SIG-M5 (cell line): ENCODE measurements at regions not wholly inside any gene's neighbourhood (a gene's known extent, or its start where the extent isn't known, plus 50 kb on each side); places are given as distances from the start of the nearest gene placed in this dataset.
"Not testable (repeated sequence)": the region's sequence is repeated elsewhere in the genome, so short reads cannot be mapped to it uniquely, and the experiment has no call there.

Experiments used
- DNase-seq: peaks from one replicate; lab custom pipeline; 2025; lab: John Stamatoyannopoulos, UW

DNA sequence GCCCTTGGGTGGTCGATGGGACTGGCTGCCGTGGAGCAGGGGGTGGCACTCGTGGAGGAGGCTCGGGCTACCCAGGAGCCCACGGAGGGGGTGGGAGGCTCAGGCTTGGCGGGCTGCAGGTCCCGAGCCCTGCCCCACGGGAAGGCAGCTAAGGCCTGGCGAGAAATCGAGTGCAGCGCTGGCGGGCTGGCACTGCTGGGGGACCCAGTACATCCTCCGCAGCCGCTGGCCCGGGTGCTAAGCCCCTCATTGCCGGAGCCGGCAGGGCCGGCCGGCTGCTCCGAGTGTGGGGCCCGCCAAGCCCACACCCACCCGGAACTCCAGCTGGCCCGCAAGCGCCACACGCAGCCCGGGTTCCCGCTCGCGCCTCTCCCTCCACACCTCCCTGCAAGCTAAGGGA lies 435.6 kb downstream of the RWDD3 start:
- not testable (repeated sequence) for DNase-seq

DNA sequence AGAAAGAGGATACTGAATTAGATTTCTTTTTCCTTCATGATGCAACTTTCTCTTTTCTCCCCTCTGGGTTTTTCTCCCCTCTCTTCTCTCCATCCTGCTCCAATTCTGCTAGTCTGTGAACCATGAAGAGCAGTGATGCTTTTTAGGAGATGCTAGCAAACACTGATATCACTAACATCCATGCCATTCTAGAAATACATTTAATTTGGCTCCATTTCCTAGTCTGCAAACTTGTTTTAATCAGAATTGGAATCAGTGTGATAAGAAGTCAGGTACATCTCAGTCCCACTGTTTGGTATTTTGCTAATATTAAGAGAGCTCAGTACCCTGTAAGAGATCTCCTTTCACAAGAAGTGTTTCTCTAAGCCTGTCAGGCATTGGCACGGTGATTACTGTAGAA lies 437.1 kb downstream of the RWDD3 start:
- no peak for DNase-seq

DNA sequence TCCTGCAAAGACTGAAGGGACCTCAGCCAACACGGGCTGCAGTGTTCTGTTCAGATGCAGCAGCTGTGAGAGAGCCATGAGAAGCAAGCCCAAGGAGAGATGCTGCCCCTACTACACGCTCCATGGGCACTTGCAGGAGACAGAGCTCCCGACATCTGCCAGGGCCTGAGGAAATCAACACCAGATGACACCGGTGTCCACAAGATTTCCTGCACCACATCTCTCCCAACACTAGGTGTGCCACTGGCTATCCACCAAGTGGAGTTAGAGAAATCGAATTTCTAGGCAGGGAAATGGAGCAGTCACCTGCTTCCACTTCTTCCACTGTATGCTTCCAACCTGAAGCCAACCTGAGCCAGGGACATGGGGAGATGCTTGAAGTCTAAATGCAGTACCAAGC lies 445.3 kb downstream of the RWDD3 start:
- DNase-seq = no peak

DNA sequence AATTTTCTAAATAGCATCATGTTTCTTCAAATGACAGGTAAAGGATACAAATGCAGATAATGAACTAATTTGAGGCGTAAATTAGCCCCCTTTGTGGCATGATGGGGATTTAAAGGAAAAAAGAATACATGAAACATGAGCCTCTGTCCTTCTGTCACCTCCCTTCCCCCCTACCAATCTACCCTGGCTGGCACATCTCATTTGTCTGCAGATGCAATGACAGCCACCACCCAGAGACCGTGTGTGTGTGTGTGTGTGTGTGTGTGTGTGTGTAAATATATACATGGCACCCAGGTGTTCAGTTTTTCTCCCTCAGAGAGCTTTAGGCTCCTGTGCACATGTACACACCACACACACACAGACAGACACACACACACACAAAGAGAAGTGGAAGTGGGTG lies 451.1 kb downstream of the RWDD3 start:
- DNase-seq = no peak

DNA sequence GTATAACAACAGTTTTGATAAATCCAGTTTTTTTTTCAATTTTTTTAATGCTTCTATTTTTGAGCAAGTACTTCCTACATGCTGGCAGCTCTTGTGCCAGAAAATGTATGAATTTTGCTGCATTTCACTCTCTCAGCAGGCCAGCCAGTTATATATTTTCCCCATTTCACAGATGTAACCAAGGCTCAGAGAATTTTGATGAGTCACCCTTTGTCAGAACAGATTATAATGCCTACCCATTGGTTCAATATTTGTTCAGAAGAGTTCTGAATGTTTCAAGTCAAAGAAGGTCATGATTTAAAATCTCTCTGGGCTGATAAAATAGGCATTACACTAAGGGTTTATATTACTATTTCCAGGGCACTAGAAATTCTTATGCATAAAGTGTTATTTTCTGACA lies 452.2 kb downstream of the RWDD3 start:
- DNase-seq = no peak

DNA sequence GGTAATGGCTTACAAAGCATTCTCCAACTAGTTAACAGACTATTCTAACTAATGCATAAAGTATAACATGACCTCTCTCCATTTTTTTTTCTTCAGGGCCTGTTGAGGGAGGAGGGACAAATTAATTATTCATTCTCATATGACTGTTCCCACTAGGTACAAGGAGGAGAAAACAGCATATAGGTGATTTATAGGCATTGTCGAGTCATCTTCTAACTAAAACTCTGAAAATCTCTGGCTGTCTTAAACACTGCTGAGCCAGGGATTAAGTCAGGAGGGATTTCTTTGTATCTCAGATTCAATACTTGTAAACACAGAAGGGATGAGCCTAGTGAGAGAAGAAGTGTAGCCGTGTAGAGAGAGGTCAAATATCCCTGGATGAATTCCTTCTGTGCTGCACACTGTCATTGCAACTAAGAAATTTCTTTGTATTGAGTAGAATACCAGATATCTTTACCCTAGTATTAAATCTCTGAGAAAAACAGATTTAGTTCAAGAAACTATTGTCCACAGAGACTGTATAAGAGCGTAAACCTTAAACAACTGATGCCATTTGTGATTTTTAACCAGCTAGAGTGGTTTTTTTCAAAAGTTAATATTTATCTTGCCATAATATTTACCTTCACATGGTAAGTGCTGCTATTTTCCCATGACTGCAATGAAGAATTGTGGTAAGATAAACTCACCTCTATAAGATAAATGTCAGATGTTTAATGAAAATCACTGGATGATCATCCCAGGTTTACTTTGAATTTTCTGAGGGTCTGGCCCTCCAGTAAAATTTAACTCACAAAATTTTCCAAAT lies 465.3 kb downstream of the RWDD3 start:
- DNase-seq = no peak

DNA sequence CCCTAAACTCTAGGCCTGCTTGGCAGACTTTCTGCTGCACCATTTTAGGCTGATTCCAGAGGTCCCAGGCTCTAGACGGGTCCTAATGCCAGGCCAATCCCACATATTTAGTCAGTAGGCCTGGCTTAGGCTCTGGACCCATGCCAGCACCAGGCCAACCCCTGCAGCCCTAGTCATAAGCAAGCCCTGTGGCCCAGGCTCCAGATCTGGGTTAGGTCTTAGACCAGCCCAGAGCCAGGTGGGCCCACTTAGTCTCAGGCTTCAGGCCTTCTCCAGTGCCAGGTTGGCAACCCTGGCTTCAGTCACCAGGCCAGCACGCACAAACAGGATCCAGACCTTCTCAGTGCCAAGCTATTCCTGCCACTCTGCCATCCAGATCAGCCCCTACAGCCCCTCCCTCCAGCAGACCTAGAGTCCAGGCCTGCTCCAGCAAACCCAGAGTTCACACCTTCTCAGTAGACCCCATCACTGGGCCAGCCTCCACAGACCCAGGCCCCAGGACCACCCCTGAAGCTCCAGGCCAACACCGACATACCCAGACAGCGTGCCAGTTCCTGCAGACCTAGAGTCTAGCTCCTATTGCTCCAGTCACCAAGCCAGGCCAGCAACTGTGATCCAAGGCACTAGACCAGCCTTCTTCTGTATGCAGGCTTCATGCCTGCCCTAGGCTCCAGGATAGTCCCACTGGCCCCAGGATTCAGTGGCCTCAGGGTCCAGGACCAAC lies 467.6 kb downstream of the RWDD3 start:
- DNase-seq = no peak

DNA sequence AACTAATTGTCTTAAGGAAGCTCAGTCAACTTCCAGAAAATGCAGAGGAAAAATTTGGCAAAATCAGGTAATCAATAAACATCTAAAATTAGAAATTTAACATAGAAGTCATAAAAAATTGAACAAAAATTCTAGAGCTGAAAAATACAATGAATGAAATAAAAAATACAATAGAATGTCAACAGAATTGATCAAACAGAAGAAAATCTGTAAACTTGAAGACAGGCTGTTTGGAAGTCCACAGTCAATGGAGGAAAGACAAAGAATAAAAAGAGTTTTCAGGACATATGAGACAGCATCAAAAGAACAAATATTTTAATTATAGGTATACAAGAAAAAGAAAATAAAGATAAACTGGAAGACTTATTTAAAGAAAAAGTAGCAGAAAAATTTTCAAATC lies 469.0 kb downstream of the RWDD3 start:
- no peak for DNase-seq

DNA sequence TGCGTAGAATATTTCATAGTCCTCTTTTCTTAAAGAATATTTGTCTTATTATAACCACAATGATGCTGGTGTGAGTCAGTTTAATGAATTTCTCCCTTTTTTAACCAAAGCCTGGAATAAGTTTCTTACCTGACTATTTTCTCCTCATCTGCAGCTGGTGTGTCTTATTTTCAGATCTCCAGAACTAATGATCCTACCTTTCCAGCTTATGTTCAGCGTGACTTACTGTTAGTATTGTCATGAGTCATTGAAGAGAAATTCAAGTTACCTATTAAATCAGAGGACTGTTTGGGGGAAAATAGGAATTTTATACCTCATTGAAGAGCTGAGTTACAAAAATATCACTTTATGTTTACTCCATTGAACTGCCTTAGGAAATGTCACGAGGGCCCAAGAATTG lies 482.1 kb downstream of the RWDD3 start:
- no peak for DNase-seq

DNA sequence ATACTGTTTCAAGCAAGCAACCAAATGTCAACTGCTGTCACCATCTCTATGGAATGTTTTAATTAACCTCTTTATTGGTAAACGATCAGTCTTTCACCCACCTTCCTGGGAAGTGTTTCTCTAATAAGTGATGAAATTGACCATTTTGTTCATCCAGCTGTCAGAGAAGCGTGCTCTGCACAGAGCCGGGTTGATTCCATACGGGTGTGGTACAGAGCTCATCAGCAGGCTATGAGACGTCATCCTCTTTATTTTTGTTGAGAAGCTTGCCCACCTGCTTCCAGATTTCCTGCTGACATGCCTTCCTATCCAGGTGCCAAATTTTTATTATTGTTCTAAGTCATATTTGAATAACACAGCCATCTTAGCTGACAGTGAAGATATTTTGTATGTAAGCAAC lies 482.5 kb downstream of the RWDD3 start:
- DNase-seq = no peak

DNA sequence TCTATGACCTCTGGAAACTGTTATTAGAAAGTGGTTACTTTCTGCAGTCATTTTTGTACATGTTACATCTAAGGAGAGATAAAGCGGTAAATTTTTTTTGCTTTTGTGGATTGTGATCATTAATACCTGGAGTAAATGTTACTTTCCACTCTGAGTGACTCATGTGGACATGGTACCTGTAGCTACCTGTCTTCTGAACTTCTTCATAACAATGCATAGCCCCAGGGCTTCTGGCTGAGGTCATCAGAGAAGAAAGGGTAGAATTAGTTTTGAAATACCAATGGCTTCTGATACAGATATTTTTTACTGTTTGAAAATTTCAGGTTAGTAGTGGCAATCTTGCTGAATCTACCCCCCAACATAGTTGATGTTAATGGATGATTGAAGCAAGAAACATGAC lies 489.3 kb downstream of the RWDD3 start:
- DNase-seq = no peak

DNA sequence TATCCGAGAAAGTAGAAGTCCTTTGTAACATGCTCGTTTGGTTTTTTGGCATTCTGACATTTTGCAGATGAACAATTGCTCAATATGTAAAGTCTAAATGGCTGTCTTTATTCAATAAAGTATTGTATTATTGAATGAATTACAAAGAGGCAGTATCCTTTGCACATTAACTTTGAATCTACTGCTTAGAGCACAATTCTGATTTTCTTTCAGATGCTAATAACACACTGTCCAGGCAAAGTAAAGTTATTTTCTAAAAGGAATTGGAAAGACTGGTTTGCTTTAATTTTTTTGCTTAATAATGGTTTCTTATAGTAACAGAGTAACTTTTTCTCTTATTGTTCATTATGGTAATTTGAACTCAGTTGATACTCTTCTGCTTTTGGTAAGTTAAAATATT lies 494.8 kb downstream of the RWDD3 start:
- no peak for DNase-seq

DNA sequence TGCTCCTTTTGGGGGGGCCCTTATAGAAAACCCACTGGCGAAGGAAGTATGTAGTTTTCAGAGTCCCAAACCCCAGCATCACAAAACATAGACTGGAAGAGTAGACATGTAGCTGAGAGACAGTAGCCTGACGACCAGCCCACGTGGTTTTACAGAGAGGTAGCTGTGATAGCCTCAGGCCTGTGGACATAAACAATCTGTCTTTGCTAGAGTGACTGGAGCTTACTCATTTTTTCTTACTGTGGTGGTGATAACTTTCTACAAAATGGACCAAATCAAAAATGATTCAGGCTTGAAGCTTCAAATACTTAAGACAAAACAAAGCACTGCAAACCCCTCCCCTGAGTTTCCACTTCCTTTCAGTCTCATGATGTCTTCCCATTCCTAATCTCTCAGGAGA lies 497.0 kb downstream of the RWDD3 start:
- DNase-seq = no peak

DNA sequence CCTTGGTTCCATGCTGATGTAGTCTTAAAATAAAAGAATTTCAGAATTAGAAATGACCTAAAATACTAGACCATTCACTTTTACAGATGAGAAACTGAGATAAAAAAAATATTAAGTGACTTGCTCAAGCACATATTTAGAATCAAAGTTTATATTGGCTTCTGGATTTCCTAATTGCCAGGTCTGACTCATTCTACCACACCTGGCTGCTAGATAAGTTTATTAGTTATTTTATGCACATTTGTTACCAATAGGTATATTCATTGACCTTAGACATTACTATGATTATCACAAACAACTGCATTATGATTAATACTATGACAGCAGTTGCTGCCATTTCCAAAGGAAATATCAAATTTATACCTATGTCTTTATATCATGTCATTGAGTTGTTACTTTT lies 497.5 kb downstream of the RWDD3 start:
- no peak for DNase-seq

DNA sequence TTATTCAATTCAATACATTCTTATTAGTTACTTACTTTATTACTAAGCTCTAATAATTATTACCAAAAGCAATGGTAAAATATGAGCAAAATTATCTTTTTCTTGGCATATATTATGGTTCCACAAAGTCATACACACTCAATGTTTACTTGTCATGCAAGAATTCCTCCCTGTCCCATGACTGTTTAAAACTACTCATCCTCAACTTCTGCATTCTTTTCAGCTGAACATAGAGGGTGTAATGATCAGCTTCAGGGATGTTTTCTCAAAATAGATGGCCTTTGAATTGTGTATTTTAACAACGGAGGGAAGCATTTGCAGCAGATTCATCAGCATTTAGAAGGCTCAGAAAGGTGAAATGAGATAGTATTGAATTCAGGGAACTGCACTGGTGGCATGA lies 499.0 kb downstream of the RWDD3 start:
- DNase-seq = no peak

DNA sequence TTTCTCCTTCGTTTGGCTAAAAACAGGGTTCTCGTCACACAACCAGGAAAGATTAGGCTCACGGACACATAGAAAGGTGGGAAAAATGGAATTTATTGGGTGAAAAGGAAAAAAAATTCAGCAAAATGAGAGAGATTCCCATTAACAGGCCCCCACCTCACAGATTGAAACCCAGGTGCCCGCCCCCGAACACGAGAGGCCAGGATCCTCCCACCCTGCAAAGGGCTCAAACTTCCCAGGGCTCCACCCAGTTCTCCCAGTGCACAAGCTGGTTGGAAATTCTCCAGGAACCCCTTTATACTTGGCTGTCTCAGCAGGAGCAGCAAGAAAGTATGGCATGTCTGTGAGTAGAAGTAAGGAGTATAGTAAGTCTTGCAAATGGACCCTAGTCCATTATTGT lies 499.7 kb downstream of the RWDD3 start:
- DNase-seq = no peak

DNA sequence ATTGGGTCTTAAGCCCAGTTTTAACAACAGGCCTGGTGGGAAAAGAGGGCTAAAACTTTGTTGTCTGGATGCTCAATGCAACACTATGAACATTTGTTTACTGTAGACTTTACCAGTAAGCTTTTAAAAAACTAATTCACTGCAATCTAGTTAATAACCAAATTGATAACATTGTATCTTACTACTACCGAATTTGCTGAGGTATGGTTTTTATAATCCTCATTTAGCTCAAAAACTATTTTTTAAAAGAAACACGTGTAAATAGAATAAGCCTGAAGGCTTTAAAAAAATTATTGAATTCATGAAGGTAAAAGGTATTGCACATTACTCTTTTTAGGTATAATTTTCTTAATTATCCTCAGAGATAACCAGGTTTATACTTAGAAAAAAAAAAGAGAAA lies 500.6 kb downstream of the RWDD3 start:
- no peak for DNase-seq

DNA sequence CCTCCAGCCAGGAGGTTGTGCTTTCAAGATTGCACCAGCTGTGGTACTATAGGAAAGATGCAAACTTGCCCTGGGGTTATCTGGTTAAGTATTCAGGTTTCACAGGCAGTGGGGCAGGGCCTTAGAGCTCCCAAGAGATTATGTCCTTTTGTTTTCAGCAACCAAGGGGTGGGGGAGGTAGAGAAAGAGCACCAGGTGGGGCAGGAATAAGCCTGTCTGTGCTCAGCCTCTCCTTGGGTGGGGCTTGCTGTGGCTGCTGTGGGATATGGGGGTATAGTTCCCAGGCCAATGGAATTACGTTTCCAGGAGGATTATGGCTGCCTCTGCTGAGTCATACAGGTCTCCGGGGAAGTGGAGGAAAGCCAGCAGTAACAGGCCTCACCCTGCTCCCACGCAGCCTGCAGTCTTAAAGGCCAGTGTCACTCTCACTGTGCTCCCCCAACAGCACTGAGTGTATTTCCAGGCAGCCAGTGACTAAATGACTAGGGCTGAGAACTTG lies 508.6 kb downstream of the RWDD3 start:
- no peak for DNase-seq

DNA sequence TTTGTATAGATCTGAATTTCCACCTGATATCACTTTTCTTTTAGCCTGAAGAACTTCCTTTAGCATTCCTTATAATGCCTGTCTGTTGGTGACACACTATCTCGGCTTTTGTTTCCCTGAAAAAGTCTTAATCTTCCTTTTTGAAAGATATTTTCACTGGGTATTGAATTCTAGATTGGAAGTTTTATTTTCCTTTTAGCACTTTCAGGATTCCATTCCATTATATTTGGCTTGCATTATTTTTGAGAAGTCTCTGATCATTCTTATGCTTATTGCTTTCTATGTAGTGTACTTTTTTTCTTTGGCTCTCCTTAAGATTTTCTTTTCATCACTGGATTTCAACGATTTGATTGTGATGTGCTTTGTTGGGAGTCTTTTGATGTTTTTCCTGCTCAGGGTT lies 510.7 kb downstream of the RWDD3 start:
- DNase-seq = no peak

DNA sequence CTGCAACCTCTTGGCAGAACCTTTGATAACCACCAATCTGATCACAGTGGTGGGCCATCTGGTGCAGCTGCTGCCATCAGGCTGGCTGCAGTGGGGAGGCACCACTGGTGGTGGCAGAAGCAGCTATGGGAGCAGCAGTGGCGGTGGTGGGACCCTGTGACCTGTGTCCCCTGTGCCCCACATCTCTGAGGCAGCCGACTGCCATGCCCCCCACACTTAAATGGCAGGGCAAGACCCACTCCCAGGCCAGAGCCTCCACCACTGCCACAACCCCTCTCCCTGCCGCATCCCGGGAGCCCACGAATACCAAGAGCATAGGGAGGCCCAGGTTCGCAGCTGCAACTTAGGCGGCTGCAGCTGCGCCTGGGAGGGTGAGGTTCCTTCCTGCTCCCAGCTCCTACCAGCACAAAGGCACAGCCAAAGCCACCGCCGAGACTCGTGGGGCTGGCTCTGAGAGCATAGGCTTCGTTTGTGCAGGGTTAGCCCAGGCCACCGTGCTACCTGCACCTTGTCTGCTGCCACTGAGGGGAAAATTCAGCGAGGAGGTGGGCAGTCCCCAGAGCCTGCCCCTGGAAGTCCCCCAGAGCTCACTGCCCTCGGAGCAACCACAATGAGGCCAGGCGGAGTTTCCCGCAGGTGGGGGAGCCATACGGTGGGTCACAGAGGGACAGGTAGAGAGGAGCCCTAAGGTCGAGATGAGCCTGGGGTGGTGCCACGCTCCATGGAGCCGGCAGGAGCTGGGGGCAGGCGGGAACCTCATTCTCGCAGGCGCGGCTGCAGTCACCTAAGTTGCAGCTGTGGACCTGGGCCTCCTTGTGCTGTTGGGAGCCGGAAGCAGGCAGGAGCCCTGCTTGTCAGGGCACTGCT lies 518.7 kb downstream of the RWDD3 start:
- no peak for DNase-seq

DNA sequence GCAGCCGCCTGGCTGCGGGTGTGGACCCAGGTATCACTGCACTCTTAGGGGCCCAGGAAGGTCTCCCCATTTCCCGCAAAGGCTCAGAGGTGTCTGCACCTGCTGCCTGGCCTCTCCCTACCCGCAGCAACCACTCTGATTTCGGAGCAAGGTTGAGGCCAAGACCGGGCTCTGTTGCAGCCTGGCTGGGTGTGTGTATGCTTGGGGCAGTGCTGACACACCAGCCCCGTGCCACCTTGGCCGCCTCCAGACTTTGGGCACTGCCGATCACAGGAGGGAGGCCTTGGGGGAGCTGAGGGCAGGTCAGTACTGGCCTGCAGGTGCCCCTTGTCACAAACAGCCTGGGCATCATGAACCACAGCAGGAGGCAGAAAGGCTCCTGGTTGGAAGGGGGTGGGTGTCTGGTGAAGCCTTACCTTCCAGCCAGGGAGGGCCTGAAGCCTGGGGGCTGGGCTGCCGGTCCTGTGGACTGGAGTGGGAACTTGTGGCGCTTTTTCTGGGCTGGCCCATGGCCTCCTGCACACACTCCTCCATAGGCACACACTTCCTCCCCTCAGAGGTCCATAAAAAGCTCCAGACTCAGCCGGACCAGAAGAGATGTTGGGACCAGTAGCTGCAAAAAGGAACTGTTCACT lies 519.5 kb downstream of the RWDD3 start:
- DNase-seq = no peak

DNA sequence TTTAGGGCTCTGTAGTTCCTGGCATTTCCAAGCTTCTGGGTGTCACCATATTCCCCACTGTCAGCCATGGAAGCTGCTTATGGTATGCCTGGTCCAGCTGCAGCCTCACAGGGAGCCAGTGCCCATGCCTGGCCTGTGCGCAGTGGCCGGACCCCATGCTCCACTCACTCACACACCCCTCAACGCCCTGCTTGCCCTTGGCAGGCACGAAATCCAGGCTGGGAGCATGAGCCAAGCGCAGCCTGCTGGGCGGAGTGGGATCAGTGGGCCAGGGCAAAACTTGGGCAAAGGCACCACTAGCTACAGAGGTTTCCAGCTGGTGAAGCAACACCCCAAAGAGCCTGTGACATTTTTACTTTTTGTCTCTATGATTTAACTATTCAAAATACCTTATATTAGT lies 520.4 kb downstream of the RWDD3 start:
- DNase-seq = no peak
